GM19025 (cell line): ENCODE measurements at regions not wholly inside any gene's neighbourhood (a gene's known extent, or its start where the extent isn't known, plus 50 kb on each side); places are given as distances from the start of the nearest gene placed in this dataset.

ENCODE experiments used
- ATAC-seq: cut with Tn5 transposase; IDR thresholded peaks from one replicate; pipeline ENCODE4 v1.9.1; 2021; ENCODE audit warnings: mild to moderate bottlenecking, low read depth, moderate library complexity; ENCODE audit not compliant: unreplicated experiment

DNA sequence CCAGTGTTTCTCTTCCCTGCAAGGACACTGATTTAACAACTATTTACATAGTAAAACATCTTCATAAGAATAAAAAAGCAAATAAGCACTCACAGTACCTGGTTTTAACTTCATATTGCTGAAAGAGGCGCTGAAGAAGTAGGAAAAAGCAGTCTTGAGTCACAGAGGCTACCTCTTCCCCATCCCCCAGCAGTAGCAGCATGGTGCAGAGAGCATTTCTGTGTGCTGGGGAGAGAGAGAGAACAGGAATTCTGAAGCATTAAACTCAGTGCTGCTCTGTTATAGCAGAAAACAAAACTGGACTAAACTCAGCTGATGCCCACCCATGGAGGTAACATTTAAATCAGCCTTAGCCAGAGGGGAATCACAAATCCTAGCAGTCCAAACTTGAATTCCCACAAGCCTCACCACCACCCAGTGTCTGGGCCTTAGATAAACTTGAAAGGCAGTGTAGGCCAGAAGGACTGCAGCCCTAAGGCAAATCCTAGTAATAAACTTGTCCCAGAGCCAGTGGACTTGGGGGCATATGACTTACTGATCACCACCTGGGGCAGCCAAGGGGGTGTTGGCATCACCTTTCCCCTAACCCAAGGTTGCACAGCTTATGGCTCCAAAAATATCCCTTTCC, 321.8 kb upstream of the CWC22 start:
- ATAC-seq = no peak

GRCh38 chr2:180327185-180327584, 320.1 kb upstream of the CWC22 start:
- ATAC-seq = no peak

DNA sequence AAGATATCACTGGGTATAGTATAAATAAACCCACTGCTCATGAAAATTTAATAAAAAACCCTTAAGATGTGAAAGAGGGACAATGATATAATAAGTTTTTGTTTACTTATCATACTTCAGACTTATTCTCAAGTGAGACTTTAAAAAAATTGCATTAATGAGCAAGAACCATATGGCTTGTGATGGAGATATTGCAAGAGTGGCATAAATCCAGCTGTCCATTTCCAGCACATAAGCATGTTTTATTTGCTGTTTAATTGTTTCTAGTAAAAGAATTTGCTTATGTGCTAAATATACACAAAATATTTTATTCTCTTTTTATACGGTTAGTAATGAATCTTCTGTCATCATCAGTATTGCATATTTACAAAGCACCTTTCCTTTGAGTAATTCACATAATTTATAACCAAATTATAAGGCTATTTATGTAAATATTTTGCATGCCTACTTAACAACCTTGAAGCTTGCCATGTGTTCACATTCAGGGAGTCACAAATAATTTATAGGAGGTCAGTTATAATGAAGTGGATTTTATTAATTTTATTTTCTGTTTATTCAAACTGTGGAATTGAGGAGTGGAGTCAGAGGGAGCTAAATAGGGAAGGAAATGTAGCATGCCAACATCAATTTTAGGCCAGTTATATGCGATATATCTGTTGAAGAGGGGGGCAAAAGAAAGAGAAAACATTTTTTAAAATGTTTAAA, 318.5 kb upstream of the CWC22 start:
- ATAC-seq = no peak

GRCh38 chr2:180324182-180324581, 317.1 kb upstream of the CWC22 start:
- no peak for ATAC-seq

DNA sequence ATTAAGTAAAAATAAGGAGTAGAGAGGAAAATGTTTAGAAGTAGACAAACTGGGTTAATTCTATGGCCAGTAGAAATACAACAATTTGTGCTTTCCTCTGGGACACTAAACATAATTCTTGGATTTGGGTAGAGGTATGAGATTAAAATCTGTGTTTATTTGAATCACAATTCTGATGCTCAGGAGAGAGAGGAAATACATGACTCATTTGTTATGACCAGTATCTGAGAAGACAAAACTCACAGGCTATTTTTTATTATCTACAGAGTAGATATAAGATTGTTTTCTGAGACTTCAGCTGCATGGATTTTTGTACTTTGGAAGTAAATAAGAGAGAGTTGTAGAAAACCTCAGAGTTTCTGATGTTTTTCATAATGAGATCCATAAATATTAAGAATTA, 315.7 kb upstream of the CWC22 start:
- ATAC-seq = no peak

- ATAC-seq = no peak
Observed at GRCh38 chr2:180319586-180320405, 312.7 kb upstream of the CWC22 start.

- no peak for ATAC-seq
Observed at GRCh38 chr2:180314086-180314485, 307.0 kb upstream of the CWC22 start.

- no peak for ATAC-seq
Observed at GRCh38 chr2:180312542-180312941, 305.4 kb upstream of the CWC22 start.

DNA sequence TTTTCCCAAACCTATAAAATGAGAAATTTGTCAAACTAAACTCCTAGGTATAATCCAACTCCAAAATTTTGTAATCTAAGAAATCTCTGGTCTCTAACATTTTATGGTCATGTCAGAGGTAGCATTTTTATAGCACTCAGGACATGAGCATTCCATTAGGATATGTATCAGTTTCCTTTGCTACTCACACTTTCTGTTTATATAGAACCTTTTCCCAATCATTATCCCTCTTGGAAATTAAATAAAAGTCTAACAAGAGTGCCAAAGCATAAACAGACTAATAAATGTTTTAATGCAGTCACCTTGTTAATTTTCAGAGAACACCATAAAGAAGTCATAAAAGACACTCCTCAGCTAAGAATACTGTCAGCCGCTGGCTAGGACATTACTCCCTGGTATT, 300.0 kb upstream of the CWC22 start:
- no peak for ATAC-seq

DNA sequence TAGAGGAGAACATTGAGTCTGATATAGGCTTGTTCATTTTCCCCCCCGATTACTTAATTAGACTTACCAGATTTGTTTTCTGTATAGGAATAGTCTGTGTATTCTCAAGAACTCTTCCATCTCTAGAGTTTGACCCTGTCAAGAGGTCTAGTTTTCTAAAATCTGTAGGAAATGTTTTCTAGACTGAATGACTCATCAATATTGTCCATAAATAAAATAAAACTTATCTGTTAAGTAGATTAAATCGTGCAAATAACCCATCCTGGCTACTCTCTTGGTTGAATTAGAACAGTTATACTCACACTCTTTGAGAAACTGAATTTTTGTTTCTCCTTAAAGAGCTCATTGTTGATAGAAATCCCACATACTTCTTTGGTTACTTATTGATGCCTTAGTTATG, 299.2 kb upstream of the CWC22 start:
- no peak for ATAC-seq

GRCh38 chr2:180291552-180292421, 284.7 kb upstream of the CWC22 start:
- no peak for ATAC-seq

- no peak for ATAC-seq
Observed at GRCh38 chr2:180291060-180291459, 284.0 kb upstream of the CWC22 start.

DNA sequence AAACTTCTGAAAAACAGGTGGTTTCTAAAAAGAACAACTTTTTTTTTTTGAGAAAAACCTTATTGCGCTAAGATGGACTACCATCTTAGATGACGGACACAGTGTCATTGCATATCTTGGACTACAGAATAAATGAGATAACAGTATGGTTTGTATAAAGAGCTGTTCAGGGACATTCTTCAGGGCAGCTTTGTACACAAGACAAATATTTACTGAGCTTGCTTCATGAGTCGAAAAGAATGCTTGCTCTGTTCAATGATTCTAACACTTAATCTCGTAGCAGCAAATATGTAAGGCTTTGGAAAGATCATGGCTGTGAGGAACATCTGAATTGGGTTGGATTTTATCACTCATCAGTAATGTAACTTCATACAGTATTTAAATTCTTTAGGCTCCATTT, 282.5 kb upstream of the CWC22 start:
- no peak for ATAC-seq

GRCh38 chr2:180279581-180279980, 272.5 kb upstream of the CWC22 start:
- ATAC-seq = no peak

DNA sequence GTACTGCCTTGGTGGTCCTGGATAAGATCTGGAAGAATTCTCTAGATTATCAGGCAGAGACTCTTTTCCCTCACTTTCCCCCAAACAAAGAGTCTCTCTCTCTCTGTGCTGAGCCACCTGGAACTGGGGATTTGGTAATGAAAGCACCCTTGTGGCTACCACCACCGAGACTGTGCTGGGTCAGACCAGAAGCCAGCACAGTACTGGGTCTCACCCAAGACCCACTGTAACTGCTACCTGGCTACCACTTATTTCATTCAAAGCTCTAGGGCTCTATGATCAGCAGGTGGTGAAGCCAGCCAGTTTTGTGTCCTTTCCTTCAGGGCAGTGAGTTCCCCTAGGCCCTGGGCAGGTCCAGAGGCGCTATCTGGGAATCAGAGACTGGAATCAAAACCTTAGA, 269.6 kb upstream of the CWC22 start:
- ATAC-seq = no peak

DNA sequence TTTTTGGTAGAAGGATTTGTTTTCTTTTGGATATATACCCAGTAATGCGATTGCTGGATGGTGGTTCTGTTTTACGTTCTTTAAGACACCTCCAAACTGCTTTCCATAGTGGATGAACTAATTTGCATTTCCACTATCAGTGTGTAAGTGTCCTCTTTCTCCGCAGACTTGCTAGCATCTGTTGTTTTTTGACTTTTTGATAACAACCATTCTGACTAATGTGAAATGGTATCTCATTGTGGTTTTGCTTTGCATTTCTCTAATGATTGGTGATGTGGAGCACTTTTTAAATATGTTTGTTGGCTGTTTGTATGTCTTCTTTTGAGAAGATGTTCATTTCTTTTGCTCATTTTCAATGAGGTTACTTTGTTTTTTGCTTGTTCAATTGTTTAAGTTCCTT, 260.9 kb upstream of the CWC22 start:
- ATAC-seq = no peak

GRCh38 chr2:180261976-180262375, 254.9 kb upstream of the CWC22 start:
- ATAC-seq = no peak

- no peak for ATAC-seq
Observed at GRCh38 chr2:180258579-180258978, 251.5 kb upstream of the CWC22 start.

GRCh38 chr2:180258041-180258537, 251.0 kb upstream of the CWC22 start:
- ATAC-seq = no peak

DNA sequence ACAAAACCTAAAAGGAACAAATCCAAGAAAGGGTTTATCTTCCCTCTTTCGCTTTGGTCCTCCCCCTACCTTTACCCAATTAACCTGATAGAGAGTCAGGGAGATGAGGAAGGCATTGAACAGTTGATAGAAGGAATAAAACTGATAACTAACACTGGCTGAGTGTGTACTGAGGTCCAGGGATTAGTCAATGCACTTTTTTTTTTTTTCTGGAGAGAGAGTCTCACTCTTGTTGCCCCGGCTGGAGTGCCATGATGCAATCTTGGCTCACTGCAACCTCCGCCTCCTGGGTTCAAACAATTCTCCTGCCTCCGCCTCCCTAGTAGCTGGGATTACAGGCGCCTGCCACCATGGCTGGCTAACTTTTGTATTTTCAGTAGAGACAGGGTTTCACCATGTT, 250.2 kb upstream of the CWC22 start:
- ATAC-seq = no peak

GRCh38 chr2:180255981-180256380, 248.9 kb upstream of the CWC22 start:
- no peak for ATAC-seq
